GM18507 (cell line): ENCODE measurements at regions not wholly inside any gene's neighbourhood (a gene's known extent, or its start where the extent isn't known, plus 50 kb on each side); places are given as distances from the start of the nearest gene placed in this dataset.

Source experiments
- DNase-seq: peaks from one replicate; pipeline ENCODE4 v3.0.0; 2011; ENCODE audit warnings: low read depth; ENCODE audit not compliant: insufficient read length; ENCODE audit errors: extremely low spot score
- FAIRE-seq: peaks from 2 replicates; lab custom pipeline; 2011; peaks lifted over from hg19 to GRCh38; lab: Jason Lieb, UNC

GRCh38 chr3:139870000-139870675 is 64.8 kb upstream of the CLSTN2 start:
- FAIRE-seq (no peak), DNase-seq (no peak)

- no peak for DNase-seq
- no peak for FAIRE-seq
These were observed 66.2 kb upstream of the CLSTN2 start for GRCh38 chr3:139868773-139869172.

- no peak for DNase-seq
These were observed 86.3 kb upstream of the CLSTN2 start for GRCh38 chr3:139848660-139849059.

GRCh38 chr3:139846729-139847128 is 88.3 kb upstream of the CLSTN2 start:
- DNase-seq (no peak), FAIRE-seq (no peak)

More at GRCh38 chr3:139848660-139849059, 86.3 kb upstream of the CLSTN2 start:
- no peak for FAIRE-seq

- FAIRE-seq (no peak), DNase-seq (no peak)
These were observed 95.3 kb upstream of the CLSTN2 start for GRCh38 chr3:139839659-139840058.

- DNase-seq (no peak), FAIRE-seq (no peak)
These were observed 96.0 kb upstream of the CLSTN2 start for GRCh38 chr3:139839014-139839413.

GRCh38 chr3:139838269-139838957 is 96.6 kb upstream of the CLSTN2 start:
- FAIRE-seq (no peak), DNase-seq (no peak)

GRCh38 chr3:139836698-139837464 is 98.1 kb upstream of the CLSTN2 start:
- no peak for FAIRE-seq
- no peak for DNase-seq

- DNase-seq (no peak), FAIRE-seq (no peak)
These were observed 98.9 kb upstream of the CLSTN2 start for GRCh38 chr3:139835830-139836683.

GRCh38 chr3:139832998-139833397 is 102.0 kb upstream of the CLSTN2 start:
- DNase-seq = no peak
- FAIRE-seq = no peak

- no peak for FAIRE-seq
- no peak for DNase-seq
These were observed 104.2 kb upstream of the CLSTN2 start for GRCh38 chr3:139830817-139831216.

- no peak for FAIRE-seq
- no peak for DNase-seq
These were observed 107.2 kb upstream of the CLSTN2 start for GRCh38 chr3:139827833-139828232.

- no peak for DNase-seq
- FAIRE-seq = no peak
These were observed 110.1 kb upstream of the CLSTN2 start for GRCh38 chr3:139824864-139825263.

- DNase-seq = no peak
- no peak for FAIRE-seq
These were observed 120.3 kb upstream of the CLSTN2 start for GRCh38 chr3:139814646-139815045.

- no peak for FAIRE-seq
- DNase-seq = no peak
These were observed 123.7 kb upstream of the CLSTN2 start for GRCh38 chr3:139811331-139811730.

- no peak for FAIRE-seq
These were observed 126.8 kb upstream of the CLSTN2 start for GRCh38 chr3:139808201-139808600.

GRCh38 chr3:139803294-139803693 is 125.5 kb upstream of the NMNAT3 start:
- no peak for FAIRE-seq
- DNase-seq = no peak

More at GRCh38 chr3:139808201-139808600, 126.8 kb upstream of the CLSTN2 start:
- DNase-seq = no peak

GRCh38 chr3:139797724-139798343 is 120.1 kb upstream of the NMNAT3 start:
- FAIRE-seq (no peak), DNase-seq (no peak)
